ENCODE measurements at regions not wholly inside any gene's neighbourhood (a gene's known extent, or its start where the extent isn't known, plus 50 kb on each side); places are given as distances from the start of the nearest gene placed in this dataset.

DNA sequence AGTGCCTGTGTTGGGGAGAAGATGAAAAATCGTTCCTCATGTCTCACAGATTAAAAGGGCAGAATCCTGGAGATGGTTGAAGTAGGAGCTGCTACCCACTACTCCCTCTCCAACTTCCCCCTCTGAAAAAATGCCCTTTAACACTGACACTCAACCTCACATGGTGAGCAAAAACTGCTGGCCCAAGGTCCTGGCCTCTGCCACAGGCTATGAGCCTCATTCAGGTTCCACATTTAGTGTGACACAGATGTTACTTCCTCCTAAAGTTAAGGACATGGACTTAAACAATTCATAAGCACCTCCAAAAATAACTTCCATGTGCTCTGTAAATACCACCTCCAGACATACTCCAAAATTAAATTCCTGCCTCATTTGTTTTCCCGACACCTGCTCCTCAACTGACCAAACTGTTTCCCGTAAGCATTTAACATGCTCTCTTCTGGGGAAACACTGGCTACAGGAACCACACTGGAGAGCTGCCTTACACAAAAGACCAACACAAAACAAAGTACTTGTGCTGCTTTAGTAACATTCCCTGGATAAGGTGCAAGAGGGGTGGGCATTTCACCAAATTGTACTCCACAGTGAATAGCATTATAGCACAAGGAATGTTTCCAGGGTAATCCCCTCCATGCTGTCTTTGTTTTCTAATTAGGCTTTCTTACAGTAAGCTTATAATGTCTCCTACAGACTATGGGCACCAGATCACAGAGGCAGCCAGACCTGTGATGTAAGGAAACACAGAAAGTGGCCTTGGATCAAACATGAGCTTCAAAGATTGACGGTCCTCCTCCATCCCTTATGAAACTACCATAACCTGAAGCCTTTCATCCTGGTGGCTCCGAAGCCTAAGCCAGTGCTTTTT lies 57.0 kb downstream of the PHLDA1 start:
- Histone ChIP-seq H3K9me3 (ENCODE audit: control insufficient read depth in 3 of 3, low read length in 3 of 3) (no peaks in the 10 kb centered on the region), H3K9ac (ENCODE audit: low read depth in 1 of 3, low read length in 3 of 3) (no peak overlapping the region), H3K36me3 (ENCODE audit: control insufficient read depth in 3 of 3, insufficient read depth in 3 of 3, low read length in 3 of 3) (no peaks in the 10 kb centered on the region), H3K4me3 (ENCODE audit: low read length in 3 of 3) (no peak overlapping the region), H3K27ac (ENCODE audit: low read depth, low read length) (peak overlapping the region; percentile 58), H3K27me3 (ENCODE audit: control insufficient read depth in 3 of 3, insufficient read depth in 3 of 3, low read length in 3 of 3) (no peaks in the 10 kb centered on the region), H3K4me1 (ENCODE audit: control insufficient read depth in 3 of 3, insufficient read depth in 3 of 3, low read length in 3 of 3) (peaks cover 8 to 15% (median 10%) of the 10 kb centered on the region in 3 donors)

DNA sequence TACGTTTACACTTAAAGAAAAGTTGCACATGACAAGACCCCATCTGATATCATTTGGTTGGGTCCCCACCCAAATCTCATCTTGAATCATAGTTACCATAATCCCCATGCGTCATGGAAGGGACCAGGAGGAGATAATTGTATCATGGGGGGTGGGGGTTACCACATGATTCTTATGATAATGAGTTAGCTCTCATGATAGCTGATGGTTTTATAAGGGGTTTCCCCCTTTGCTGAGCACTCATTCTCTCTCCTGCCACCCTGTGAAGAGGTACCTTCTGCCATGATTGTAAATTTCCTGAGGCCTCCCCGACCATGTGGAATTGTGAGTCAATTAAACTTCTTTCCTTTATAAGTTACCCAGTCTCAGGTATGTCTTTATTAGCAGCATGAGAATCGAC lies 60.3 kb downstream of the PHLDA1 start:
- Histone ChIP-seq H3K4me1 (ENCODE audit: control insufficient read depth in 3 of 3, insufficient read depth in 3 of 3, low read length in 3 of 3) (peaks cover 0 to 6% (median 5%) of the 10 kb centered on the region in 3 donors), H3K27me3 (ENCODE audit: control insufficient read depth in 3 of 3, insufficient read depth in 3 of 3, low read length in 3 of 3) (no peaks in the 10 kb centered on the region), H3K36me3 (ENCODE audit: control insufficient read depth in 3 of 3, insufficient read depth in 3 of 3, low read length in 3 of 3) (no peaks in the 10 kb centered on the region), H3K9me3 (ENCODE audit: control insufficient read depth in 3 of 3, low read length in 3 of 3) (no peaks in the 10 kb centered on the region), H3K4me3 (ENCODE audit: low read length in 3 of 3) (no peak overlapping the region), H3K9ac (ENCODE audit: low read depth in 1 of 3, low read length in 3 of 3) (no peak overlapping the region), H3K27ac (ENCODE audit: low read depth, low read length) (no peak overlapping the region)

DNA sequence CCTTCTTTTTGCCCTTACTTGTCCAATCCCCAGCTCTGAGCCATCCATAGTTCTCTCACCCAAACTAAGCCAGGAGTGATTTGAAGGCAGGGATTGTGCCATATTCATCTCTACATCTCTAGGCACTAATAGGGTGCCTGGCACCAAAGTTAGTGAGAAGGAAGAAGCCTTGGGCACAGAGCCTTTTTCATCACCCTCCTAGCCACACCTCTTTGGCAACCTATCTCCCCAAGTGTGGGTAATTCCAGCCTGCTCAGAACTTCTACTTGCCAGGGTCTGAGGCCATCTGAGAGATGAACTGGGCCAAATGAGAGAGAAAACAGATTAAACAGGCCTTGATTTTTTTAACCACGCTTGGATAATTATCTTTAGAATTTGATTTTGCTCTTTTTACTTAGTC lies 61.3 kb downstream of the PHLDA1 start:
- Histone ChIP-seq H3K27me3 (ENCODE audit: control insufficient read depth in 3 of 3, insufficient read depth in 3 of 3, low read length in 3 of 3) (no peaks in the 10 kb centered on the region), H3K36me3 (ENCODE audit: control insufficient read depth in 3 of 3, insufficient read depth in 3 of 3, low read length in 3 of 3) (no peaks in the 10 kb centered on the region), H3K9me3 (ENCODE audit: control insufficient read depth in 3 of 3, low read length in 3 of 3) (no peaks in the 10 kb centered on the region), H3K27ac (ENCODE audit: low read depth, low read length) (no peak overlapping the region), H3K4me3 (ENCODE audit: low read length in 3 of 3) (no peak overlapping the region), H3K4me1 (ENCODE audit: control insufficient read depth in 3 of 3, insufficient read depth in 3 of 3, low read length in 3 of 3) (peaks cover 0 to 6% (median 5%) of the 10 kb centered on the region in 3 donors), H3K9ac (ENCODE audit: low read depth in 1 of 3, low read length in 3 of 3) (no peak overlapping the region)

DNA sequence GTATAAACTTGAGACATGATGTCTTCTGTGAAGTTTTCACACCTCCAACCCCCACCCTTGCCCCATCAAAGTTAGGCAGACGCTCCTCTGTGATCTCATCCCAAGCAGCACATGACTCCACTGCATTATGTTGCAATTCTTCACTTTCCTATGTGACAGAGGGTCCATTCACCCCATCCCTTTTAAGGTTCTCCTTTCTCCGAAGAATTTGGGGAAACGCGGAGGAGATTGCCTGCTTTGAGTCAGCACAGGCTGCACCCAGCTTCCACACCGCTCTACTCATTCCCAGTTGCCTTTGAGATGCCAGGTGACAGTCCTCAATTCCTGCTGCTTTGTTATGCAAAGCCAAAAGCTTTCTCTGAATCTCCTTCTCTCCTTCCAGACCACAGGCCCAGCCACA lies 61.8 kb downstream of the PHLDA1 start:
- H3K36me3 ChIP-seq (ENCODE audit: control insufficient read depth in 3 of 3, insufficient read depth in 3 of 3, low read length in 3 of 3): no peaks in the 10 kb centered on the region
- H3K4me1 ChIP-seq (ENCODE audit: control insufficient read depth in 3 of 3, insufficient read depth in 3 of 3, low read length in 3 of 3): peaks cover 0 to 5% (median 5%) of the 10 kb centered on the region in 3 donors
- H3K9me3 ChIP-seq (ENCODE audit: control insufficient read depth in 3 of 3, low read length in 3 of 3): no peaks in the 10 kb centered on the region
- no peak overlapping the region for H3K4me3 ChIP-seq (ENCODE audit: low read length in 3 of 3)
- H3K27ac ChIP-seq (ENCODE audit: low read depth, low read length): no peak overlapping the region
- H3K9ac ChIP-seq (ENCODE audit: low read depth in 1 of 3, low read length in 3 of 3): no peak overlapping the region
- no peaks in the 10 kb centered on the region for H3K27me3 ChIP-seq (ENCODE audit: control insufficient read depth in 3 of 3, insufficient read depth in 3 of 3, low read length in 3 of 3)

DNA sequence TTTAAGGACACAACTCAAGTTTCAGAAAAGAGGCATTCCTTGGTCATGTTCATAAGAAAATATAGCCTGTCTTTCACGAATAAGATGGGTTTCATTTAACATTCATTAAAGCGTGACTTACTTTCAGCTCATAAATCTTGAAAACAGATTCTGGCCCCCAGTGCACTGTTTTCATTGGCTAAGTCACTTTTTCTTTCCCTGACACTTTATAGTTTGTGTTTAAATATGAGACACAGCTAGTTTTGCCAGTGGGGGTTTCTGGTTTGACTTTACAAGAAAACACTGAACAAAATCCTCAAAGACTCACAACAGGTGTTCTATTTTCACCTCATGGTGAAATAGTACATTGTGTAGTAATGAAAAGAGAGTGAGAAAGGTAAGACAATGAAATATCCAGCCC lies 65.9 kb downstream of the PHLDA1 start:
- H3K27ac ChIP-seq (ENCODE audit: low read depth, low read length): no peak overlapping the region
- no peaks in the 10 kb centered on the region for H3K36me3 ChIP-seq (ENCODE audit: control insufficient read depth in 3 of 3, insufficient read depth in 3 of 3, low read length in 3 of 3)
- no peaks in the 10 kb centered on the region for H3K4me1 ChIP-seq (ENCODE audit: control insufficient read depth in 3 of 3, insufficient read depth in 3 of 3, low read length in 3 of 3)
- H3K27me3 ChIP-seq (ENCODE audit: control insufficient read depth in 3 of 3, insufficient read depth in 3 of 3, low read length in 3 of 3): no peaks in the 10 kb centered on the region
- H3K4me3 ChIP-seq (ENCODE audit: low read length in 3 of 3): no peak overlapping the region
- H3K9me3 ChIP-seq (ENCODE audit: control insufficient read depth in 3 of 3, low read length in 3 of 3): no peaks in the 10 kb centered on the region
- H3K9ac ChIP-seq (ENCODE audit: low read depth in 1 of 3, low read length in 3 of 3): no peak overlapping the region

DNA sequence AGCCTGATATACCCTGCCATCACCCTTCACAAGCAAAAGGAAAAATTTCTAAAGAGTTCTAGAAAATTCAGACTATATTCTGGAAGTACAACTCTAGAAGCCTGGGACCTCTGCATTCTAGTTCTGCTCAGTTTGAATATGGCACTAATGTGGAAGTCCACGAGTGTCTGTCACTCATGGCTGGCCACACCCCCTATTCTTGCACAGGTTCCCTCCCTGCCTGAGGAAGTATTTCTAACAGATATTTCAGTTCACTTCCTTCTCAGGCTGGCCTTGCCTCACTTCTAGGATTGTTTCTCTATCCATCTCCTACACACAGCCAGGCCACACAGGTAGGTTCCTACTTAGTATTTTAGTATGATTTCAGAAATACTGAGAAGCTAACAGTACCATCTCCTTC lies 67.4 kb downstream of the PHLDA1 start:
- Histone ChIP-seq H3K36me3 (ENCODE audit: control insufficient read depth in 3 of 3, insufficient read depth in 3 of 3, low read length in 3 of 3) (no peaks in the 10 kb centered on the region), H3K27me3 (ENCODE audit: control insufficient read depth in 3 of 3, insufficient read depth in 3 of 3, low read length in 3 of 3) (no peaks in the 10 kb centered on the region), H3K27ac (ENCODE audit: low read depth, low read length) (no peak overlapping the region), H3K9ac (ENCODE audit: low read depth in 1 of 3, low read length in 3 of 3) (no peak overlapping the region), H3K9me3 (ENCODE audit: control insufficient read depth in 3 of 3, low read length in 3 of 3) (no peaks in the 10 kb centered on the region), H3K4me1 (ENCODE audit: control insufficient read depth in 3 of 3, insufficient read depth in 3 of 3, low read length in 3 of 3) (no peaks in the 10 kb centered on the region), H3K4me3 (ENCODE audit: low read length in 3 of 3) (no peak overlapping the region)

DNA sequence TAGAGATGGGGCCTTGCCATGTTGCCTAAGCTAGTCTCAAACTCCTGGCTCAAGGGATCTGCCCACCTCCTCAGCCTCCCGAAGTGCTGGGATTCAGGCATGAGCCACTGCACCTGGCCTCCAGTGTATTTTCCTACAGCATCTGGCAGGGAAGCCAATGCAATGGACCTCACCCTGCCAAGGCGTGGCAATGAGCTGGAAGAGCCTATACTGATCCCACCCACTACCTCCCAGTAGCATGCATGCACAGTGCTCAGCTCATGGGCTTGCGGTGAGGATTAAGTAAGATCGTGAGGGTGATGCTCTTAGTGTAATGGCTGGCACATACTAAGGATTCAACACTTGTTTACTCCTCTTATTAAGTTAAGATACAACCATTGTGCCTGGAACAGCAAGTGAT lies 69.7 kb downstream of the PHLDA1 start:
- H3K9me3 ChIP-seq (ENCODE audit: control insufficient read depth in 3 of 3, low read length in 3 of 3): no peaks in the 10 kb centered on the region
- no peaks in the 10 kb centered on the region for H3K4me1 ChIP-seq (ENCODE audit: control insufficient read depth in 3 of 3, insufficient read depth in 3 of 3, low read length in 3 of 3)
- no peaks in the 10 kb centered on the region for H3K27me3 ChIP-seq (ENCODE audit: control insufficient read depth in 3 of 3, insufficient read depth in 3 of 3, low read length in 3 of 3)
- H3K9ac ChIP-seq (ENCODE audit: low read depth in 1 of 3, low read length in 3 of 3): no peak overlapping the region
- no peak overlapping the region for H3K4me3 ChIP-seq (ENCODE audit: low read length in 3 of 3)
- no peak overlapping the region for H3K27ac ChIP-seq (ENCODE audit: low read depth, low read length)
- H3K36me3 ChIP-seq (ENCODE audit: control insufficient read depth in 3 of 3, insufficient read depth in 3 of 3, low read length in 3 of 3): no peaks in the 10 kb centered on the region

DNA sequence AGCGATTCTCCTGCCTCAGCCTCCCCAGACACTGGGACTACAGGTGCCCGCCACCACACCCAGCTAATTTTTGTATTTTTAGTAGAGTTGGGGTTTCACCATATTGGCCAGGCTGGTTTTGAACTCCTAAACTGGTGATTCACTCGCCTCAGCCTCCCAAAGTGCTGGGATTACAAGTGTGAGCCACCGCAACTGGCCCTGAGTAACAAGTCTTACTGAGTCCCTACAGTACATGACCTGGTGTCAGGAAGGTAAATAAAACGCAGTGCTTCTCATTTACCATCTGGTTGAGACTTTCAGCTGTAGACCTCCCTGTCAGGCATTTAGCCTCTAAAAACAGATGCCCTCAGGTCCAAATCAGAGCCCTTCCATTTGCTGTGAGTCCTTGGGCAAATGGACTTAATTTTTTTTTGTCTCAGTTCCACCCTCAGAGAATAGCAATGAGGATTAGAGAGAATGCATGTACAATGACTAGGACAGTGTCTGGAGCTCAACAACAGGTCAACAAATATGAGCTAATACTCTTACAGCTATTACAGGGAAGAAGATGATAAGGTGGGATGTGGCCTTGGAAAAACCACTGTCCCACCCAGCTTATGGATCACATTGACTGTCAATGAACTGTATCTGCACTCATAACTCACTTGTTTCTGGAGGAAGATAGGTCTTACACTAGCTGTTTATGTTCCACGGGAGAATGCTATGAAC lies 70.5 kb downstream of the PHLDA1 start:
- Histone ChIP-seq H3K27me3 (ENCODE audit: control insufficient read depth in 3 of 3, insufficient read depth in 3 of 3, low read length in 3 of 3) (no peaks in the 10 kb centered on the region), H3K36me3 (ENCODE audit: control insufficient read depth in 3 of 3, insufficient read depth in 3 of 3, low read length in 3 of 3) (no peaks in the 10 kb centered on the region), H3K4me1 (ENCODE audit: control insufficient read depth in 3 of 3, insufficient read depth in 3 of 3, low read length in 3 of 3) (no peaks in the 10 kb centered on the region), H3K4me3 (ENCODE audit: low read length in 3 of 3) (no peak overlapping the region), H3K9me3 (ENCODE audit: control insufficient read depth in 3 of 3, low read length in 3 of 3) (no peaks in the 10 kb centered on the region), H3K27ac (ENCODE audit: low read depth, low read length) (no peak overlapping the region), H3K9ac (ENCODE audit: low read depth in 1 of 3, low read length in 3 of 3) (no peak overlapping the region)

DNA sequence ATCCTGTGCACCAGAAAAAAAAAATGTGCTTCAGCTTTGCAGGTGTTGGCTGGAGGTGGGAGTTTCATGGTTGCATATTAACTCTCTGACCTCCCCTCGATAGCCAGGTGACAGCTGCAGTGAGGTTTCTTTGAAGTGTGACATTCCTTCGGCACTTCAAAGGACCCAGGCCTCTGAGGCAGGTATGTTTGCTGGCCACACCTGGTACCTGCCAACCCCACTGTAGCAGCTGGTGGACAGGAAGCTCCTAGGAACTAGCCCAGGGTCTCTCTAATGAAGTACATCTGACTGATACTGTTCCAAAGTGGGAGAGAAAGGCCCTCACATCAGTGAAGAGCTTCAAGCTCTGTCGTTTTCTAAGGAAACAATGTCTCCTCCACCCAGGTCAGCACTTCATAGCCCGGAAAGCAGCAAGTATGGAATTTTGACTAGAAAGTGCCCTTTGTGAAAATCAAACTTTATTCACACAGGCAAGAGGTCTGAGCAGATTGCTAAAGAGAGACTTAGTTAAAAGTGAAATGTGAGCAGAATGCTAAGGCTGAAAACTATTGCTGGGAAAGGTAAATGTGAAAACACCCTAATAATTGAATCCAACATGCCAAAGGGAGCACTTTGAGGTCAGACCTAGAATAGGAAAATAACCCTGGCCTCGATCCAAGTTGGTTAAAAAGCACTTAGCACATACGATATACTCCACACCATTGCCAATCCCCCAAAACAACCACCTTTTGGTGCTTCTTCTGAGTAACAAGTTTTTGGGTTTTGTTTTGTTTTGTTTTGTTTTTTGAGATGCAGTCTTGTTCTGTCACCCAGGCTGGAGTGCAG lies 71.3 kb downstream of the PHLDA1 start:
- no peaks in the 10 kb centered on the region for H3K4me1 ChIP-seq (ENCODE audit: control insufficient read depth in 3 of 3, insufficient read depth in 3 of 3, low read length in 3 of 3)
- H3K36me3 ChIP-seq (ENCODE audit: control insufficient read depth in 3 of 3, insufficient read depth in 3 of 3, low read length in 3 of 3): no peaks in the 10 kb centered on the region
- H3K27me3 ChIP-seq (ENCODE audit: control insufficient read depth in 3 of 3, insufficient read depth in 3 of 3, low read length in 3 of 3): no peaks in the 10 kb centered on the region
- no peak overlapping the region for H3K9ac ChIP-seq (ENCODE audit: low read depth in 1 of 3, low read length in 3 of 3)
- H3K9me3 ChIP-seq (ENCODE audit: control insufficient read depth in 3 of 3, low read length in 3 of 3): no peaks in the 10 kb centered on the region
- no peak overlapping the region for H3K4me3 ChIP-seq (ENCODE audit: low read length in 3 of 3)
- H3K27ac ChIP-seq (ENCODE audit: low read depth, low read length): no peak overlapping the region

DNA sequence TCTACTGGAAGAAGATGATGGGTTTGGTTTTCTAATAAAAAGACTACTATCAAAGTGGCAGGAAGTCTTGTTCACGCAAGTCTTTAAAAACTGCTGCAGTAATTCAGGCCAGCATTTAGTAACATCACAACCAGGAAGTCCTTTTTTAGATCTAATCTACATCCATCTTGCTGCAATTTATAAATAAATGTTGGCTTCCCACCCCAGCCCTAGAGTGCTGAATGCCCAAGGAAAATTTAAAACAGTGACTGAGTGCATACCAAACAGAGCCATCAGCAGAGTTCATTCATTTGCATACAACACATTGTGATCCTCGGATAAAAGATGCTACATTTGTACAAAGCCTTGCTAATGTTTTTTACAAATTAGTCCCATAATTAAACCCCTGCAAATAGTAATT lies 72.1 kb downstream of the PHLDA1 start:
- H3K4me1 ChIP-seq (ENCODE audit: control insufficient read depth in 3 of 3, insufficient read depth in 3 of 3, low read length in 3 of 3): no peaks in the 10 kb centered on the region
- H3K27me3 ChIP-seq (ENCODE audit: control insufficient read depth in 3 of 3, insufficient read depth in 3 of 3, low read length in 3 of 3): no peaks in the 10 kb centered on the region
- no peak overlapping the region for H3K27ac ChIP-seq (ENCODE audit: low read depth, low read length)
- H3K9me3 ChIP-seq (ENCODE audit: control insufficient read depth in 3 of 3, low read length in 3 of 3): no peaks in the 10 kb centered on the region
- H3K4me3 ChIP-seq (ENCODE audit: low read length in 3 of 3): no peak overlapping the region
- no peaks in the 10 kb centered on the region for H3K36me3 ChIP-seq (ENCODE audit: control insufficient read depth in 3 of 3, insufficient read depth in 3 of 3, low read length in 3 of 3)
- H3K9ac ChIP-seq (ENCODE audit: low read depth in 1 of 3, low read length in 3 of 3): no peak overlapping the region
